NCI-H774 (cell line): ENCODE measurements at regions not wholly inside any gene's neighbourhood (a gene's known extent, or its start where the extent isn't known, plus 50 kb on each side); places are given as distances from the start of the nearest gene placed in this dataset.

Experiments used
- DNase-seq: peaks from one replicate; lab custom pipeline; 2025; lab: John Stamatoyannopoulos, UW

DNA sequence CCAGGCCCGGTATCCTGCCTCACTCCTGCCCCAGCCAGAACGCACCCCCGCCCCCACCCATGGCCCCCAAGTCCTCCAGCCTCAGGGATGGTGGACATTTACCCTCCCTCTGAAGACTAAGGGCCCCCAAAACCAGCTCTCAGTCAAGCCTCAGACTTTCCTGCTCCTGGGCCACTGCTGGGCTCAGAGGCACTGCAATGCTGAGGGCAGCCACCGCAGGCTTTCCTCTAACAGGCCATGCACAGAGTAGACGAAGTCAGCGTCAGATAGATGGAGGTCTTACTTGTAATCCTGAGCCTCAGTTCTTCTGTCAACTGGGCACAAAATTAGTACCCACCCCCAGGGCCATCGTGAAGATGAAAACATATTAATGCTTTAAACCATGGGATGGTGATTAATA is 92.6 kb downstream of the TTC32 start:
- no peak for DNase-seq

DNA sequence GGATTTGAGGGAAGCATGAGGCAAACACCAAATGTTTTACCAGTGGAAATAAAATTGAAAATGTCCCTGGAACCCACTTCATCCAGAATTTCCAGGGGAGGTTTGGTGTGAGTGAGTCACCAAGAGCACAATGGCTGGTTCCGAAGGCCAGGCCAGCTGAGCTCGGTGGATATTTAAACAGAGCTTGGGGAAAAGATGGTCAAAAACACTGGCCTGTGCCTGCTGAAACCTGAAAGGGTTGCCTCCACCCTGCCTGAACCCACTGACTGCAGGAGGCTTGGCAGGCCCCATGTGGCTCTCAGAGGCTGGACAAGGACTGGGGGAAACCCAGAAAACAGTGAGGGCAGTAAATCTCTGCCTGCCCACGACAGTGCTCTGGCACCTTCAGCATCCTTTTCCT is 93.9 kb downstream of the TTC32 start:
- no peak for DNase-seq

DNA sequence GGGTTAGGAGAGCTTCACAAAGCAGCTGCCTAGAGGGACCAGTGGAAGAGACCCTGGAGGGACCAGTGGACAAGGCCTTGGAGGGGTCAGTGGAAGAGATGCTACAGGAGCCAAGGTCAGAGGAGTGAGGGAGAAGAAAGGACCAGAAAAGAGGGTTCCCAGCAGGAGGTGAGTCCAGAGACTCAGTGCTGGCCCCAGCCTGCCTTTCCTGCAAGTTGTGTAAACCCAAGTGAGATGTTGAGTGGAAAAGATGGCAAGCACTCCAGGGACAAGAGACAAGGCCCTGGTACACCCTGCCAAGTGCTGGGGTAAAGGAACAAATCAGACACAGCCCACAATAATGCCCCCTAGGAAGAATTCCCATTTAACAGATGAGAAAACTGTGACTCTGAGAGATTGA is 94.4 kb downstream of the TTC32 start:
- no peak for DNase-seq

DNA sequence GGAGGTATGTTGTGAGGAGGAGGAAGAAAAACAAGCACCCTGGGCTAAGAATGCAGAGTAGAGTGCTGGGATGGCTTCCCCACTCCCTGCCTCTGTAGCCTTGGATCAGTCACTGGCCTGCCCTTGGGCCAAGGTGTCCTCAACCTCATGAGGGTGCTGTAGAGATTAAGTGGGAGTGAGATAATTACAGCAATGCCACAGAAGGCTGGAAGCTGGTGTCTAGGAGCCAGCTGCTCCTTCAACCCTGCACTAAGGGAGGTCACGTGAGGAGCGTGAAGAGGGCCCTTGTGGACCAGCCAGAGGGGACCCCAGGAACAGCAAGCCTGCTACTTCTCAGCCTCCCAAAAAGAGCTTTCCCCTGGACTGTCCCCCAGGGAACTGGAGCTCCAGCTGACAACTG is 95.2 kb downstream of the TTC32 start:
- no peak for DNase-seq

DNA sequence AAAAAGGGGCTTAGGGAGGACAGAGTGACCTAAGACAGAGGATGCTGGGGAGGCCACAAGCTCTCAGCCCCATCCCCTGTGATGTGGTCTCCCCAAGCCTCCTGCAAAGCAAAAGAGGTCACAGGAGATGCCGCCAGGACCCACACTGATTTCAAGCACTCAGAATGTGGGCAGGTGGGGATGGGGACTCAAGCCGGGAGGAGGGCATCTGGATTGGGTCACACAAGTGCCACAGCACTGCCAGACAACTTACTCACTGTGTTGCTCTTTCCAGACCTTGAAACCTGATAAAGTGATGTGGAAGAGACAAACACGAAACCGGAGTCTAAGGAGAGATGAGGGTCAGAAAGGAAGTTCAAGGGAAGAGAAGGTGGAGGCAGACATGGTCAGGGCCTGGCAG is 95.7 kb downstream of the TTC32 start:
- DNase-seq = no peak

DNA sequence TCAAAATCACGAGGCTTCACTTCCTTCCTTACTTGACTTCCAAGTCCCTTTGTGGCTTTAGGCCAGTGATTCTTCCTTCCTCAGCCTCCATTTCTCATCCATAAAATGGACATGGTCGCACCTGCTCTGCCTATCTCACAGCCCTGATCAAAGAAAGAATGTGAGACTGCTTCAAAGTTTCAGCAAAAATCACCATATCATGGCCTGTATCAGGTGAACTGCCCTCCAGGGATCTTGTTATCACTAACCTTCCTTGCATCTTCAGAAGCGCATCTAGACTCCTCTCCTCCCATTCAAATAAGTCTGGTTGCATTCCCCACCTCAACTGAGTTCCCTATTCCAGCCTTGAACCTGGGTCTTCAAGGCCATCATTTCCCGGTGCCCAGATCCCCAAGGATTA is 96.5 kb downstream of the TTC32 start:
- no peak for DNase-seq

GRCh38 chr2:19804639-19805260 is 97.0 kb downstream of the TTC32 start:
- no peak for DNase-seq

- no peak for DNase-seq
Measured at GRCh38 chr2:19802086-19802841, 99.5 kb downstream of the TTC32 start.

GRCh38 chr2:19801367-19802080 is 100.3 kb downstream of the TTC32 start:
- DNase-seq = no peak

DNA sequence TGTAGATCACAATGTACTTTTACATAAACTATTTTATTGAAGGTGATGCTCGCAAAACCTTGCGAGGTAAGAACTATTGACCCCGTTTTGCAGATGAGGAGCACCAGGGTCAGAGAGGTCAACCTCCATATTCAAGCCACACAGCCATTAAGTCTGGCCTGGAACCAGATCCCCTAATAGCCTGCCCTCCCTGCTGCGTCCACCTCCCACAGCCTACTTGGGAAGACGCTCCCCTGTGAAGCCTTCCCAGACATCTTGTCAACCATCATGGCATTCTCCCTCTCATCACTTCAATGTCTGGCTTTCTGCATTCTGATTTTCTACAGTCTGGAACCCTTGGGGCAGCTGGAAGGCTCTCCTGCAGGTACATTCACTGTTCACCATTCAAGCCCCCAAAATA is 101.0 kb downstream of the TTC32 start:
- no peak for DNase-seq

DNA sequence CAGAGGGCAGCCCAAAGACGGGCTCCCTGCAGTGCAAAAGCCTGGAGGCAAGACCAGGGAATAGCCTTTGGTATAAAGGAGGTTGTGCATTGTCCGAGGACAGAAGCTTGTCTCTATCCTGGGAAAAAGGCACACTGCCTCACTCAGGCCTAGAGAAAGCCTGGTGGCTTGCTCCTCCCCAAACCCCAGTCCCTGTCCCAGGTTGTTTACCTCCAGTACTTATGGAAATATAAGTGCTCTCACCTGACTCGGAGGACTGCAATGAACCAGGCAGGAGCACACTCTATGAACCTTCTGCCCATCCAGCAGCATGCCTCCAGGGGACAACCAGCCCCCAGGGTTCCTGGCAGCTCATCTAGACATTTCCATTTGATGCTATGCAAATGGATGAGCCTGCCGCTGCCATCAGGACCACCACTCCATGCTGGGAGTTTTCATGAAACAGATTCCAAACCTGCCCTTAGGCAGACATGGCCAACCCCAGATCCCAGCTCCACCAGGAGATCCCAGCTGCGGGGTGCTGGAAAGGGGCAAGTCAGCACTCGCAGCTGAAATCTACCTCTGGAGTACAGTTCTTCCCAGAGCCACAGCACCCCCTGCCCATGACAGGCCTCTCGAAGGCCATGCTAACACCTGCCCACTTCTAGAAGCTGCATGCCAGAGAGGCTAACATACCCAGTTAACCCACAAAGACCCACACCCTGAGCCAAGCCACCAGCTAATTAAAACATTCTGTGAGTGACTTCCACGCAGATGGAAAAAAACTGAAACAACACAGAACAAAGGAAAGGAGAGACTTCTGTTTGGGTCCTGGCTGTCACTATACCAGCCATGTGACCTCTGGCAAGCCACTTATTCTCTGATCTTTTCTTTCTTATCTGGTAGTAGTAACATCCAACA is 101.7 kb downstream of the TTC32 start:
- no peak for DNase-seq

- no peak for DNase-seq
Measured at GRCh38 chr2:19797871-19798270, 103.9 kb downstream of the TTC32 start.

GRCh38 chr2:19797243-19797810 is 104.5 kb downstream of the TTC32 start:
- no peak for DNase-seq

GRCh38 chr2:19796035-19796695 is 105.6 kb downstream of the TTC32 start:
- no peak for DNase-seq

DNA sequence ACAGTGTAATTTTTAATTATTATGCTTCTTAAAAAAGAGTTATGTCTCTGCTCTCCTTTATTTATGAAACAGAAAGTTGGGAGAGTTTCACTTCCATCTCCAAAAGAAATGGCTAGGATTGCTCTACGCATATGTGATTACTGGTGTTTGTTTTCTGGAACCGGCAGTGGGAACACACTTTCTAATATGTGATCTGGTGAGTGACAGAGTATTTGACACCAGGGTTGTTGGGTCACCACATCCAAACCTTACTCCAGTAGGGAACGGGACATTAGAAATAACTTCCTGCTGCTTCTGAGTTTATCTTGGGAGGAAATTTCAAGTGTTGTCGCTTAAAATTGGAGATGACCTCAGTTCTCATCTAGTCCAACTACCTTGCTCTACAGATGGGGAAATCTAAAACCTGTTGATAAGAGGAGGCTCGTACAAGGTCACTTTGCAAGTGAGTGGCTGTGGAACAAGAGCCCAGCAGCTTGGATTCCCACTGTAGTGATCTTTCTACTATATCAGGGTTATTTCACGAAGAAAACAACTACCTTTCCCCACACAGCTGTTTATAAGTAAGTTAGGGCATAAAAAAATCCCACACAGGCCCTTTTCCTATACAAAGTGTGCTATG is 108.5 kb downstream of the TTC32 start:
- no peak for DNase-seq

DNA sequence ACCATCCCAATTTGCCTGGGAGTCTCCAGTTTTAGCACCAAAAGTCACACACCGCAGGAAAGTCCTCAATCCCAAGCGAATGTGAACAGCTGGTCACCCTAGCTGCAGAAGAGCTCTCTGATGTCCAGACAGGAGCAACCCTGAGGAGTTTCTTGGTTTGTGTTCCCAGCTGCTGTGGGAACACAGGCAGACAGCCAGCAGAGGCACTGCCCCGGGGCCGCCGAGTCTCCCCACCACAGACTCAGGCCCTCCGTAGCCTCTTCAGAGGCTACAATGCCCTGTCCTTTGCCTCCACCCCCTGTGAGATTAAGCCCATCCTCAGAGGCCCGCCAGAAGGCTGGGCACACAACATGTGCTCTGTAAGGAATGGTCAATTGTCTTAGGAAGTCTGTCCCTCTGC is 111.5 kb downstream of the TTC32 start:
- DNase-seq = no peak

DNA sequence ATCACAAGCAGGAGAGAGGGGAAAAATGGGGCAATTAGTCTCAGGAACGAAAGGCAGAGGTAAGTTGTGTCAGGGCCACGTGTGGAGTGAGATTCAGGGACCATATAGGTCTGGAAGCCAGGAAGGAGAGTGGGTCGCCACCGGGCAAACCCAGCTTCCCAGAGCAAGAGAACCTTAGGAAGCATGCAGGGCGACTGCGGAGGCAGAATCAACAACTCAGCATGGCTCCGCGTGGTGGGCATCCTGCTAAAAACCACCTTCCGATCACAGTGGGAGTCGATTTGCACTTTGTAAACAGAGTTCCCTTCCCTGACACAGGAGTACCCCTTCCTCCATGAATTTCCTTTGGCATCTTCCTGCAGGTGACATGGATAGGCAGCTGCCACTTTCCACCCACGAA is 114.6 kb downstream of the TTC32 start:
- no peak for DNase-seq

DNA sequence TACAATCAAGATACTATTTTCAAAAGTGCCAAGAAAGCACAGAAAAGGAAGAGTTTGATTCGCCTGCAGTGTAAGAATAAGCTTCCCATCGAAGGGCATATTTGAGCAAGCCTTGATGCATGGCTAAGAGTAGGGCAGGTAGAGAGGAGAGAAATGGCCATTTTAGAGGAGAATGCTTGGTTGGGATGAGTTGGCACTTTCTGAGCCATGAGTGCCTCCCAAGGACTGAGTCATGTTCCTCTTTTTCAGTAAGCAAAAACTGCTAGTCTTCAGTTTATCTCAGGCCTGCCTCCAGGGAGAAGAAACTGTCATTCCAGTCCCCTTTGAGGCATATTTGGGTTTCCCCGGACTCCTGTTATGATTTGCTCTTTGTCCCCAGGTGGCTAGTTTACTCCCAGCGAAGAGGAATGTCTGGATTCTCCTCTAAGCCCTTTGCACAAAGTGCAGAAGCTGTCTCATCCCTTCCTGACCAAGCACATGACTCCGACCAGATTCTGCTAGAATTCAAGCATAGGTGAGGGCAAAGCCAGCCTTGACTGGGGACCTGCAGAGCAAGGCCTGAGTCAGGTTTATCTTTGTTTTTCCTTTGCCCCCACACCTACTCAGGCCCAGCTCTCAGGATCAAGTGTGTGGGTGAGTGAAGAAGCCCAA is 115.2 kb downstream of the TTC32 start:
- DNase-seq = no peak

GRCh38 chr2:19785867-19786266 is 115.9 kb downstream of the TTC32 start:
- no peak for DNase-seq

- no peak for DNase-seq
Measured at GRCh38 chr2:19785447-19785846, 116.3 kb downstream of the TTC32 start.
